NCI-H345 treated with DMSO at 0.1 percent for 48 hours (cell line): ENCODE measurements at regions not wholly inside any gene's neighbourhood (a gene's known extent, or its start where the extent isn't known, plus 50 kb on each side); places are given as distances from the start of the nearest gene placed in this dataset.

Experiments used
- DNase-seq: peaks from one replicate; lab custom pipeline; 2025; ENCODE audit not compliant: unreplicated experiment; lab: John Stamatoyannopoulos, UW

GRCh38 chr10:132135053-132135872, 51.5 kb upstream of the DPYSL4 start:
- DNase-seq: no peak

- no peak for DNase-seq
Observed at GRCh38 chr10:132136097-132136521, 50.6 kb upstream of the DPYSL4 start.

GRCh38 chr10:132136689-132137088, 50.1 kb upstream of the DPYSL4 start:
- no peak for DNase-seq
